GM21717 (cell line): ENCODE measurements at regions not wholly inside any gene's neighbourhood (a gene's known extent, or its start where the extent isn't known, plus 50 kb on each side); places are given as distances from the start of the nearest gene placed in this dataset.

Experiments
- ATAC-seq: cut with Tn5 transposase; IDR thresholded peaks from one replicate; pipeline ENCODE4 v1.9.1; 2021; ENCODE audit warnings: mild to moderate bottlenecking, moderate library complexity; ENCODE audit not compliant: unreplicated experiment

GRCh38 chr13:78787190-78787589 lies 128.2 kb upstream of the OBI1 start:
- no peak for ATAC-seq

- no peak for ATAC-seq
Measured at GRCh38 chr13:78786459-78786858, 127.5 kb upstream of the OBI1 start.

GRCh38 chr13:78785764-78786163 lies 126.8 kb upstream of the OBI1 start:
- ATAC-seq: no peak

GRCh38 chr13:78784014-78784750 lies 125.2 kb upstream of the OBI1 start:
- ATAC-seq: no peak

- no peak for ATAC-seq
Measured at GRCh38 chr13:78780708-78781107, 121.8 kb upstream of the OBI1 start.

GRCh38 chr13:78779608-78780007 lies 120.7 kb upstream of the OBI1 start:
- ATAC-seq: no peak

GRCh38 chr13:78777976-78778375 lies 119.0 kb upstream of the OBI1 start:
- no peak for ATAC-seq

- ATAC-seq: no peak
Measured at GRCh38 chr13:78777396-78777795, 118.4 kb upstream of the OBI1 start.

- no peak for ATAC-seq
Measured at GRCh38 chr13:78772933-78773332, 114.0 kb upstream of the OBI1 start.

GRCh38 chr13:78770601-78771000 lies 111.6 kb upstream of the OBI1 start:
- ATAC-seq: no peak

- ATAC-seq: no peak
Measured at GRCh38 chr13:78768950-78769349, 110.0 kb upstream of the OBI1 start.

- no peak for ATAC-seq
Measured at GRCh38 chr13:78764665-78765064, 105.7 kb upstream of the OBI1 start.

GRCh38 chr13:78762825-78763224 lies 103.9 kb upstream of the OBI1 start:
- ATAC-seq: no peak

- no peak for ATAC-seq
Measured at GRCh38 chr13:78759704-78760103, 100.7 kb upstream of the OBI1 start.

- no peak for ATAC-seq
Measured at GRCh38 chr13:78758549-78758948, 99.6 kb upstream of the OBI1 start.

GRCh38 chr13:78753435-78753834 lies 94.5 kb upstream of the OBI1 start:
- ATAC-seq: no peak

GRCh38 chr13:78750735-78751134 lies 91.8 kb upstream of the OBI1 start:
- no peak for ATAC-seq

- no peak for ATAC-seq
Measured at GRCh38 chr13:78743973-78744372, 85.0 kb upstream of the OBI1 start.

- ATAC-seq: no peak
Measured at GRCh38 chr13:78742659-78743058, 83.7 kb upstream of the OBI1 start.

- ATAC-seq: no peak
Measured at GRCh38 chr13:78736142-78736541, 77.2 kb upstream of the OBI1 start.

- ATAC-seq: no peak
Measured at GRCh38 chr13:78732445-78733017, 73.6 kb upstream of the OBI1 start.

- no peak for ATAC-seq
Measured at GRCh38 chr13:78722700-78723099, 63.7 kb upstream of the OBI1 start.

- ATAC-seq: no peak
Measured at GRCh38 chr13:78719367-78719766, 60.4 kb upstream of the OBI1 start.
